T-helper 1 cell (primary cell): ENCODE measurements at regions not wholly inside any gene's neighbourhood (a gene's known extent, or its start where the extent isn't known, plus 50 kb on each side); places are given as distances from the start of the nearest gene placed in this dataset.

Experiments
- DNase-seq, 5 donors: peaks; one replicate each; pipeline ENCODE4 v3.0.0-alpha.2; 2012 to 2020

- no peak for DNase-seq
These were observed 399.9 kb downstream of the TMEM161B start for GRCh38 chr5:87868792-87869191.

- no peak for DNase-seq
These were observed 401.4 kb downstream of the TMEM161B start for GRCh38 chr5:87867281-87867680.

DNA sequence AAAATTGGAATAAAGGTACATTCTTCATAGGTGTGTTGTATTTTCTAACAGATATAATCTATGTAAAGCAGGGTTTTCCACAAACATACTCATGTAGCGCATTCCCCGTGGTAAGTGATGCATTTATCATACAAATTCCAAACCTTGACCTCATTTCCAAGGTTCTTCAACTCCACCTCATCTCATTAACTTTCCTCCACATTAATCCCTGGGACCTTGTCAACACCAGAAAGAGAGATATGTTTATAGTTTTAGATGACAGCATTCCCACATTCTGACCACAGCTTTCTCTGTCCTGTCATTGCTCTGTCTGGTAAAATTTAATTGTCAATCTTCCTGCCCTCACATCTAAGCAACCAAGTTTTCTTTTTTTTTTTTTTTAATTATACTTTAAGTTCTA lies 415.1 kb downstream of the TMEM161B start:
- DNase-seq, result no peak

DNA sequence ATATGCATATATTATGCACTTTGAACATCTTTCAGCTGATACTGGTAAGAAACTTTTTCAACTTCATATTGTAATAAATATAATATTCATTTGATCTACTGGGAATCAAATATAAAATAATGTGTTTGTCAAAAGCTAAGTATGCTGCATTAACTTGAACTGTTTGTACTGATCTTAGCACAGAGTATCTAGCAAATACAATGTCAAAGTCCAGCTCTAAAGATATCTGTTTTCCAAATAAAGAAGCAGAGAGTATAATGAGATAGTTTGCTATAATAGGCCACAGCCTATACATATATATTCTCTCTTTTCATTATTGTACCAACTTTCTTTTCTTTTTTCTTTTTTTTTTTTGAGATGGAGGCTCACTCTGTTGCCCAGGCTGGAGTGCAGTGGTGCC lies 417.0 kb downstream of the TMEM161B start:
- no peak for DNase-seq

GRCh38 chr5:87850843-87851242 lies 417.8 kb downstream of the TMEM161B start:
- no peak for DNase-seq

DNA sequence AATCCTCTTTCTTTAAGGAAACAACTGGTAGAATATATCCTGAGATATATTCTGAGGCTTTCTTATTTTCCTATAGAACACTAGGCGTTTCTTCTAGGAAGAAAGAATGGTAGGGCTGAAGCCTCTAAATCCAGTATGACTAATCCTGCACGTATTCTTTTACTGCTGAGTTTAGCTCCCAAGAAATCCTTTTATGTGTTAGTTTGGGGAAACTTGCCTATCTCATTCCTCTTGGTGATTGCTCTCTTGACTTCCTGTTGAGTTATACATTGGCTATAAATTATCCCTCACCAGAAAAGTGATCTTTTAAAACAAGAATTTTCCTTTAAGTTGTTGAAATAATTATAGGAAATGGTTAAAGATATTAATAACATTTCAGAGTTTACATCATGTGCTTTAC lies 422.9 kb downstream of the TMEM161B start:
- no peak for DNase-seq

DNA sequence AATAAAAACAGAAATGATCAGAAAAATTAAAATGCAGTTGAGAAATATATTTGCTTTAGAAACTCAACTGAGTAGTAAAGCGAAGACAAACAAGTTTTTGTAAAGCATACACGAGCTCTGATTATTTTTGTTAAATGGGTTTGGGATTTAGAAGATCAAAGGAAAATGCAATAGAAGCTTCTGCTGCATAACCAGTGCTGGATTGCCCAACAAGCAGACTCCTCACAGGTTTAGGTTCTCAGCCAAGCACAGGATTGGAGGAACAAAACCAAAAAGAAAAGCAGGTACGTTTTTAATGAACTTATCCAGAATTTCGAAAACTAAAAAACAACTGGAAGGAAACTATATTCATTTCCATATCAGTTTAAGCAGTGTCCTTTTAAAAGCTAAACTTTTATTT lies 423.8 kb downstream of the TMEM161B start:
- no peak for DNase-seq

GRCh38 chr5:87844449-87844848 lies 424.2 kb downstream of the TMEM161B start:
- DNase-seq, result no peak

DNA sequence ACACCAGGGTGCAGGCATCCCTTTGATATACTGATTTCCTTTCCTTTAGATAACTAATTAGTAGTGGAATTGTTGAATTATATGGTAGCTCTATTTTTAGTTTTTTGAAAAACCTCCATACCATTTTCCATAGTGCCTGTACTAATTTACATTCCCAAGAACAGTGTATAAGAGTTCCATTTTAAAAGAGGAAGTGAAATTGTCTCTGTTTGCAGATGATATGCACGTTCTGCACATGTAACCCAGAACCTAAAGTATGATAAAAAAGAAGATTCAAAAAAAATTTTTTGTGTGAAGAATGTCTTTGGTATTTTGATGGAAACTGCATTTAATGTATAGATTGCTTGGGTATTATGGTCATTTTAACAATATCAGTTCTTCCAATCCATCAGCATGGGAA lies 424.0 kb upstream of the CCNH start:
- no peak for DNase-seq

DNA sequence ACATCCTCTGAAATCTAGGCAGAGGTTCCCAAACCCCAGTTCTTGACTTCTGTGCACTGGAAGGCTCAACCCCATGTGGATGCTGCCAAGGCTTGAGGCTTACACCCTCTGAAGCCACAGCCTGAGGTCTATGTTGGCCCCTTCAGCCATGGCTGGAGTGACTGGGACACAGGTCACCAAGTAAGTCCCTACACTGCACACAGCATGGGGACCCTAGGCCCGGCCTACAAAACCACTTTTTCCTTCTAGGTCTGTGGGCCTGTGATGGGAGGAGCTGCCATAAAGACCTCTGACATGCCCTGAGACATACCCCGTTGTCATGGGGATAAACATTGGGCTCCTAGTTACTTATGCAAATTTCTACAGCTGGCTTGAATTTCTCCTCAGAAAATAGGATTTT lies 418.8 kb upstream of the CCNH start:
- DNase-seq, result no peak

GRCh38 chr5:87829217-87829551 lies 416.5 kb upstream of the CCNH start:
- DNase-seq, result no peak

DNA sequence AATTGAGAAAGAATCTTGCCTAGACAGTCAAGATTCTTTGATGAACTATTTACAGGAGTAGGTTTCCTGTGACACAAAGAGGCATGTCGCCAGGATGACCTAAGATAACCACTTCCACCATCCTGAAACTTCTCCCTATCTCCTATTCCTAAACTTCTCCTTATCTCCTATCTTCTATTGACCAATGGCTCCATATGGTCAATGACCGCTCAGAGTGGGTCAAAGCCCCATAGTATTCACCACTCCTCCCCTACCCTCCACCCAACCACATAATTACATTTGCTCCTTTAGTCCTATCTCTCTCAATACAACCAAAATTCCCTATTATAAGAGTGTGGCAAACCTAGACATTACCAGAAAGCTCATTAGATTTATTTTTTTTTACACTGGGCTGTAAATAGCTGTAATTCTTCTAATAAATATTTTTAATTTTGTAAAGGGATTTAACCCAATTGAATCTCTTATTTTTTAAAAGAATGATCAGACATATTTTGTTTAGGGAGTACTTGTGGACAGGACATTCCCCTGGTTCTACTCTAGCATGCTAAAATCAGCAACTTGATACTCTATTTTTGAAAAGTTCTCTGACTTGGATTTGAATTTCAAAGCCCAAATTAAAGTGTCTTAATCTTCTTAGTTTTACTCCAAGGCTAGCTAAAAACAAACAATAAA lies 416.0 kb upstream of the CCNH start:
- DNase-seq, result no peak

- no peak for DNase-seq
These were observed 414.8 kb upstream of the CCNH start for GRCh38 chr5:87827539-87827938.

DNA sequence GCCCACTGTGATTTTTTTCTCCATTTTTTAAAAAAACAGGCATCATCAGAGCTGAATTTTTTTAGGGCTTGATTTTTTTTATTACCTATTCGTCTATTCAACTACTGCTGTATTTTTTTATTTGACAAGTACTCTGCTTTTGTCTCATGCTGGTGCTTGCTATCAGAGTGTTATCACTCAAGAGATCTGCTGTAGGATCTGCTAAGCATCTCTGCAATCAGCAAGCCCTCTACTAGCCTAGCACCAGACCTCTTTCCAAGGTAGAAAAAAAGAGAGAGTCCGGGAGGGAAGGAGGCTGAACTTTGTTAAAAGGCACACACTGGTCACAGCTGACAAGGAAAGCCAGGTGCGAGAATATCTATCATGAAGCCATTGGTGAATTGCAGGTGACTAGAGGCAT lies 413.8 kb upstream of the CCNH start:
- DNase-seq, result no peak

DNA sequence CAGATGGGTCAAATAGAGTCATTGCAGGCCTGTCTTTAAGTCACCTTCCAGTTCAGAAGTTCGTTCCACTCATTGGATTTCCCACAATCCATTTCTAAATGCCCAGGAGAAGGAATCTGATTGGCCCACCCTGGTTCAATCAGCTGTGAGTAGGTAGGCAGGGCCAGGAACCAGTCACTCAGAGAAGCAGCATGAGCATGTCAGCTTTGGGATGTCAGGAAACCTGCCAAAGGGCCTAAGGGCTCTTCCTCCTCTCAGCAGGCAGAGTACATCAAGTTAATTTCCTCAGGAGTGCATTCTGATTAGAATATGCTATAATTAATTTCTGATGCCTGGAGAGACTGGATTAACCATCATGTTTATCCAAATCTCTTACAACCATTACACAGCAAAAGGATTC lies 412.9 kb upstream of the CCNH start:
- no peak for DNase-seq

DNA sequence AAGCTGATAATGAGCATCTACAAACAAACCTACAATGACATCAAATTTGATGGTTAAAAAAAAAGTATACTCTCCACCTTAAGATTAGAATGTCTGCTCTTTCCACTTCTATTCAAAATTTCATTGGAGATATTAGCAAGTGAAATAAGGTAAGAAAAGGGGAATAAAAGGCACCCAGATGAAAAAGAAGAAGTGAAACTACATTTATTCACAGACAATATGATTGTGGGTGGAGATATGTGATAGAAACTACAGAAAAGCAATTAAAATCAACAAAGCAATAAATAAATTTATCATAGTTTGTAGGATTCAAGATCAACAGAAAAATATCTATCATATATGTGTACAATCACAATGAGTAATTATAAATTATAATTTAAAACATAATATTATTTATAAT lies 395.1 kb upstream of the CCNH start:
- DNase-seq, result no peak

DNA sequence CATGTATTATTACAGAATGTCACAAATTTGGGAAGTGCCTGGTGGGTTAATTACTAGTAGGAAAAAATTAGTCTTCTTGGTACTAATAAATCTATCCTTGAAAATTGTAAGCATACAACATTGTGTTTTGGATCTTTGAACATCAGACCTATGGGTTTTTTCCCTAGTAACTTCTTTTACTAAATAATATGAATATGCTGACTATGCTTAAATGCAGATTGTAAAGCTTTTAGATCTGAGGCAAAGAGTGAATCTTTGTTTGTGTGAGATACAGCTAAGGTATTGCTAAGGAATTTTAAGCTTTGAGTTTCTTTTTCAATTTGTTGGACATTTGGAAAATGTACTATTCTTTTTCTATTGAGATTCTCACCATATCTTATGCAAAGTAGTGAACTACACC lies 390.6 kb upstream of the CCNH start:
- DNase-seq, result no peak

- DNase-seq, result no peak
These were observed 379.1 kb upstream of the CCNH start for GRCh38 chr5:87791869-87792268.

DNA sequence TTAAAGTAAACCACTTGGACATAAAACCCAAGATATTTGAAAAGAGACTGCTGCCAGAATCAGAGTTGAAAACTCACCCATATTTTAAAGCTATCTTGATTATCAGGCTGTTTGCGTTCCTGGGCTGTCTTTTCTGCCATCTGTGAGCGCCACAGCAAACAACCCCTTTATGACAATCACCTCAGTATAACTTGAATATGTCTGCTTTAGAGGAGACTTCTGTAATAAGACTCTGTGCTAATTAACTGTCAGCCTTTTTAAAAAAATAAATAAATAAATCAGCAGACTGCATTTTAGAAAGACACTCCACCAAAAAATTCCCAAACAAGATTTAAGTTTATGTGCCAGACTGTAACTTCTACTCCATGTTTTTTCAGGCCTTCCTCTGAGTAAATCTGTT lies 375.7 kb upstream of the CCNH start:
- no peak for DNase-seq

DNA sequence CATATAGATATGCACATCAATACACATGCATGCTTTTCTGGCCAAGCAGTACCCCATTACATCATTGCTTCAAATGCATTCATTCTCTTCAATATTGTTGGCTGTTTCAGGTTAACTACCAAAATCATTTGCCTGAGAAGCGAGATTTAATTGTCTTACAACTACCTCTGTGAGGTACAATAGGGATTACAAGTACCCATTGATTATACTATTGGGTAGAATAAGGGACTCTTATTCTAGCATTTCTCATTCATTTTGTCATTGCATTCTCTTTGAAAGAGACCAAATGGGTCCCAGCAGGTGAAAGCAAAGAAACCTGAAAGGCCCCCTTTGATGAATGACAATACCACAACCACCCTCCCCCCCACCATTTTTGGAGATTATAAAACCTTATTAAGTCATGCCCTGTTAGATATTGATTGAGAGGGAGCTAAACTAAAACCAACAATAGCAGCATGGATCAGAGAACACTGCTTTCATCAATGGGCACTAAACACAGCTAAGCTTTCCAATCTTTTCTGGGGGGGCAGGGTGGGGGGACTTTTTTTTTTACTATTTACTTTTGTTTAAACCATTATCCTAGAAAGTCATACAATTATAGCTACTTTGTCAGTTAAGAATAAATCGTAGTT lies 375.0 kb upstream of the CCNH start:
- DNase-seq, result no peak

DNA sequence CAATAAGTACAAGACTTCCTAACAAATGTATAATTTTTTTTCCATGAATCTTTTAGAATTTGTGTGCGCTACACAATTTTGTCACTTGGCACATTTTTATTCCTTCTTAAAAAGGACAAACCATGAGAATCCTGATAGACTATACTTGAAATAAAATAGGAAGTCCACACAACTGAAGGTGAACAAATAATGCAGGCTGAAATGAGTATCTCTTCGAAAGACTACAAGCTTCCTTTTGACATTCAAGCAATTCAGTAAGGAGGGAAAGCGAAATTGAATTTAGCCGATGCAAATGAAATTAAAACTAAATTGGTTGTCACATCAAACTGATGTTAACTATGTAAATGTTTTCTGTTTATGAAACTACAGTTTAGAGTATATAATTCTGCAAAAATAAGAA lies 374.4 kb upstream of the CCNH start:
- no peak for DNase-seq

DNA sequence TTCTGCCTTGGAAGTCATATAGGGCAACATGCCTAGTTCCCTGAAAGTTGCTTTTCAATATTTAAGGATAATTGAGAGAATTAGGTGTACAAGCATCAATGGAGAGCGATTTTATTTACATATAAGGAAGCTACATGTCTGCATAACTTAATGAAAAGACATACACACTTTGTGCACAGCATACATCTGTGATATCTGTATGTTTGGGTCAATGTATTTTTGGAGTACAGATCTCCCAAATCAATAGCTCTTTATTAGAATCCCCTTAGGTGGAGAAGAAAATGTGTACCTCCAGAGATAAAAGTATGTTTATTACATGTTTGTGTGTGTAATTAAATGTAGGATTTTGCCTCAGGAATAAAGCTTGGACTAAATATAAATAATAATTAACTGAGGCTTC lies 373.7 kb upstream of the CCNH start:
- DNase-seq, result no peak

DNA sequence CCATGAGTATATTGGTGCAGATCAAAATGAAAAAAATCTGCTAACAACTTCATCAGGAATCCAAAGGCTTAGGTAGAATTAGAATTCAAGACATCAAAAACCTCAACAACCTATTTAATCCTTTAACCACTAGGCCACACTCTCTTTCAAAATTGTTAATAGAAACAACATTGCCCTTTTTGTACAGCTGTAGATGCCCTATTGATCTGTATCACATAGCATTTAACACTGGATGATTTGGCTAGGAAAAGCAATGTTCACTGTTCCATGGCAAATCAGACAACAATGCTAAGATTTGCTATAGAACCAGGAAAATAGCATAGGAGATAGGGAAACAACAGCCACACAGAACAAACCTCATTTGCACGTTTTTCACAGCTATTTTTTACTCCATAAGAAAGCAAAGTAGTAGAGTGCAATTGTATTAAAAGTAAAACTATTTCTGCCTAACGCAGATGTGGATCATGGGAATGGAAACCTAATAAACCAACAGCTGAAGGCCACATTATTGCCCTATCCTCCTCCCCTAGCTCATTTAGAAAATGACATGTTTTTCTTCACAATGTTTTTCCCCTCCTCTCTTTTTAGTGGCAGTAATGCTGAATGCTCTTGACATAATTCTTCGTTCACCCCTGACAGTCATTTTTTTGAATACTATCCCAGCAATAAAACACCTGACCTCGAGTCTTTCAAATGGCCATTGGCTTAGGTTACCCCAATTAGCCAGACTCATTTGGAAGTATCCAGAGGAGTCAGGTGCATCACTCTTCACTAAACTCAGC lies 373.0 kb upstream of the CCNH start:
- no peak for DNase-seq

DNA sequence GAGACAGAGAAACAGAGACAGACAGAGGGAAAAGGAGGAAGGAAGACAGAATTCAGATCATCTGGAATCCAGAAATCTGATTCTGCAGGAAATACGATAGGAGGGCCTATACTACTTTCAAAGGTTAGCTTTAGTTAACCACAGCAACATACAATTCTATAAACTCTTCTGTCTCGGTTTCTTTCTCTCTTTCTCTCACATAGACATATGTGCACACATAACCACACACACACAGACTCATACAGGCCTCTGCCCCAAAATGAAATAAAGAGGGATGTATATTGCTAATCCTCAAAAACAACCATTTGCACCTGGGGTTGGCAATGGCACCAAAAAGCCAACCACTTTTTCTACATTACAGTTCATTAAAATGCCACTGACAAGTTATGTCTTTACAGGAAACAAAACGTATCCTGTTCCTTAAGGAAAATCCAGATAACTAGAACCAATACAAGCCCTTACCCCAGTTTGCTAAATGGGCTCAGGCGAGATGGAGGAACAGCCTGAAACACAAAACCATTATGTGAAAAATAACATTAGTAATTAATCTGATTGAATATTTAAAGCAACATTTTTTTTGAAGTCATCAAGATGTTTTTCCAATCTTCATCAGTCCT lies 372.3 kb upstream of the CCNH start:
- no peak for DNase-seq
